ENCODE measurements at regions not wholly inside any gene's neighbourhood (a gene's known extent, or its start where the extent isn't known, plus 50 kb on each side); places are given as distances from the start of the nearest gene placed in this dataset.
A peak's percentile ranks its signal among the peaks of the same experiment; 100 is the strongest.

- intact Hi-C loops (cut with DNase I): no loop called here
- DNase-seq: peak in 1 of 42 donors; percentile 7
Measured at GRCh38 chr7:156158693-156159092, 346.4 kb upstream of the SHH start.

- intact Hi-C loops (cut with DNase I): no loop called here
- peak in 2 of 42 donors; percentile 8 to 18 for DNase-seq
Measured at GRCh38 chr7:156158213-156158612, 345.9 kb upstream of the SHH start.

GRCh38 chr7:156157409-156158012 lies 345.2 kb upstream of the SHH start:
- intact Hi-C loops (cut with DNase I): no loop called here
- DNase-seq: peak in 1 of 42 donors; percentile 19

GRCh38 chr7:156156734-156157408 lies 344.6 kb upstream of the SHH start:
- DNase-seq: peak in 27 of 42 donors; percentile 13 to 73 (median 42)
- intact Hi-C loops (cut with DNase I): no loop called here

GRCh38 chr7:156155988-156156733 lies 343.9 kb upstream of the SHH start:
- intact Hi-C loops (cut with DNase I): no loop called here
- DNase-seq: peak in 2 of 42 donors; percentile 9 to 17

GRCh38 chr7:156153590-156153989 lies 341.3 kb upstream of the SHH start:
- no peak for DNase-seq
- intact Hi-C loops (cut with DNase I): no loop called here

- peak in 1 of 42 donors; percentile 39 for DNase-seq
- intact Hi-C loops (cut with DNase I): no loop called here
Measured at GRCh38 chr7:156152390-156152789, 340.1 kb upstream of the SHH start.

- DNase-seq: no peak
- intact Hi-C loops (cut with DNase I): no loop called here
Measured at GRCh38 chr7:156151658-156152057, 339.4 kb upstream of the SHH start.

- no peak for DNase-seq
- intact Hi-C loops (cut with DNase I): no loop called here
Measured at GRCh38 chr7:156151078-156151477, 338.8 kb upstream of the SHH start.

GRCh38 chr7:156148995-156149394 lies 336.7 kb upstream of the SHH start:
- intact Hi-C loops (cut with DNase I): no loop called here
- DNase-seq: peak in 1 of 42 donors; percentile 8

- intact Hi-C loops (cut with DNase I): no loop called here
- DNase-seq: peak in 1 of 42 donors; percentile 10
Measured at GRCh38 chr7:156148547-156148946, 336.3 kb upstream of the SHH start.

GRCh38 chr7:156147756-156148504 lies 335.7 kb upstream of the SHH start:
- intact Hi-C loops (cut with DNase I): no loop called here

GRCh38 chr7:156147104-156147503 lies 334.8 kb upstream of the SHH start:
- intact Hi-C loops (cut with DNase I): no loop called here
- DNase-seq: peak in 2 of 42 donors; percentile 4 to 21

More at GRCh38 chr7:156147756-156148504, 335.7 kb upstream of the SHH start:
- DNase-seq: peak in 2 of 42 donors; percentile 6 to 34

- intact Hi-C loops (cut with DNase I): no loop called here
- DNase-seq: peak in 1 of 42 donors; percentile 12
Measured at GRCh38 chr7:156145996-156146395, 333.7 kb upstream of the SHH start.

GRCh38 chr7:156145184-156145583 lies 332.9 kb upstream of the SHH start:
- DNase-seq: peak in 1 of 42 donors; percentile 21
- intact Hi-C loops (cut with DNase I): no loop called here

- intact Hi-C loops (cut with DNase I): no loop called here
Measured at GRCh38 chr7:156143683-156144082, 331.4 kb upstream of the SHH start.

GRCh38 chr7:156143158-156143557 lies 330.9 kb upstream of the SHH start:
- peak in 1 of 42 donors; percentile 6 for DNase-seq
- intact Hi-C loops (cut with DNase I): no loop called here

More at GRCh38 chr7:156143683-156144082, 331.4 kb upstream of the SHH start:
- DNase-seq: peak in 1 of 42 donors; percentile 6

GRCh38 chr7:156141941-156142340 lies 329.7 kb upstream of the SHH start:
- no peak for DNase-seq
- intact Hi-C loops (cut with DNase I): no loop called here

GRCh38 chr7:156140896-156141295 lies 328.6 kb upstream of the SHH start:
- intact Hi-C loops (cut with DNase I): no loop called here
- peak in 1 of 42 donors; percentile 6 for DNase-seq

All from head of caudate nucleus (tissue), 42 donors.